ENCODE measurements at regions not wholly inside any gene's neighbourhood (a gene's known extent, or its start where the extent isn't known, plus 50 kb on each side); places are given as distances from the start of the nearest gene placed in this dataset.

DNA sequence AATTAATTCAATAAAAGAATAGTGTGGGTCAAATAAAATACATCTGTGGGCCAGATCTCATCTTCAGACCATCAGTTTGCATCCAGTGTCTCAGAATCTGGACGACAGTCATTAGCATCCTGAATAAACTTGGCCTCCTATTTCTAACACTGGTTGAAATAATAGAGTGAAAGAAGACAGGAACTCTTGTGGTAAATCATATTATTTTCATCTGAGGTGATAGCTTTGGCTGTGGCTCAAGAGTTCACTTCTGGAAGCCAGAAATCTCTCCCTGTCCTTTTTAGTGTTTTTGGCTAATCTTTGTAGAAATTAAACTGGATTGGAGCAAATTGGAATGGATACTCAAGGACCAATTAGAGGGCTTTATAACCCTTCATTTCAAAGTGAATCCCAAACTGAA, 63.4 kb upstream of the HMHB1 start:
- no peak overlapping the region for H3K4me3 ChIP-seq
- TF ChIP-seq, protein P1, sequence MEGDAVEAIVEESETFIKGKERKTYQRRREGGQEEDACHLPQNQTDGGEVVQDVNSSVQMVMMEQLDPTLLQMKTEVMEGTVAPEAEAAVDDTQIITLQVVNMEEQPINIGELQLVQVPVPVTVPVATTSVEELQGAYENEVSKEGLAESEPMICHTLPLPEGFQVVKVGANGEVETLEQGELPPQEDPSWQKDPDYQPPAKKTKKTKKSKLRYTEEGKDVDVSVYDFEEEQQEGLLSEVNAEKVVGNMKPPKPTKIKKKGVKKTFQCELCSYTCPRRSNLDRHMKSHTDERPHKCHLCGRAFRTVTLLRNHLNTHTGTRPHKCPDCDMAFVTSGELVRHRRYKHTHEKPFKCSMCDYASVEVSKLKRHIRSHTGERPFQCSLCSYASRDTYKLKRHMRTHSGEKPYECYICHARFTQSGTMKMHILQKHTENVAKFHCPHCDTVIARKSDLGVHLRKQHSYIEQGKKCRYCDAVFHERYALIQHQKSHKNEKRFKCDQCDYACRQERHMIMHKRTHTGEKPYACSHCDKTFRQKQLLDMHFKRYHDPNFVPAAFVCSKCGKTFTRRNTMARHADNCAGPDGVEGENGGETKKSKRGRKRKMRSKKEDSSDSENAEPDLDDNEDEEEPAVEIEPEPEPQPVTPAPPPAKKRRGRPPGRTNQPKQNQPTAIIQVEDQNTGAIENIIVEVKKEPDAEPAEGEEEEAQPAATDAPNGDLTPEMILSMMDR (IDR thresholded peaks at IDR 0.05) = no peak
- intact Hi-C loops (cut with DNase I, micrococcal nuclease) = no loop called here
- H3K9me3 ChIP-seq = no peaks in the 10 kb centered on the region
- ATAC-seq (no peak), DNase-seq (no peak)
- no peaks in the 10 kb centered on the region for H3K4me1 ChIP-seq (ENCODE audit: low read depth)
- H3K36me3 ChIP-seq (ENCODE audit: low read depth) = no peaks in the 10 kb centered on the region

DNA sequence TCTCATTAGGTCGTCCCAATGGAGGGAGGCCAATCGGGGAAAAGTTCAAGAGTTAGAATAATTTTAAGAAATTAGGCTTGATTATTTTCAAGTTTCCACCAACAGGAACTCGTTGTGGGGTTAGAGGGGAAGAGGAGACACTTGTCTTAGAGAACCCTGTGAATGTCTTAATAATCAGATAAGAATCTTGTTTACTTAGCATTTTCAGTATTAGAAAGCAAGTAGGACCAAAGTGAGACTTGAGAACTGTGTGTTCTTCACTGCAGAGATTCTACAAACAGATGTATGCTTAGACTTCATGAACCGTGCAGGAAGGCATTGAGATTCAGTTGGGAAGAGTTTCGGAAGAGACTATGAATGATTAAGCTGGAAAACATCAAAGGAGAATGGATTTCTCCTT, 69.0 kb upstream of the HMHB1 start:
- Histone ChIP-seq H3K9me3 (no peaks in the 10 kb centered on the region), H3K4me1 (ENCODE audit: low read depth) (no peaks in the 10 kb centered on the region), H3K36me3 (ENCODE audit: low read depth) (no peaks in the 10 kb centered on the region), H3K4me3 (no peak overlapping the region)
- TF ChIP-seq, protein P1 (IDR thresholded peaks at IDR 0.05) = no peak
- no peak for DNase-seq
- intact Hi-C loops (cut with DNase I, micrococcal nuclease) = no loop called here
- no peak for ATAC-seq

DNA sequence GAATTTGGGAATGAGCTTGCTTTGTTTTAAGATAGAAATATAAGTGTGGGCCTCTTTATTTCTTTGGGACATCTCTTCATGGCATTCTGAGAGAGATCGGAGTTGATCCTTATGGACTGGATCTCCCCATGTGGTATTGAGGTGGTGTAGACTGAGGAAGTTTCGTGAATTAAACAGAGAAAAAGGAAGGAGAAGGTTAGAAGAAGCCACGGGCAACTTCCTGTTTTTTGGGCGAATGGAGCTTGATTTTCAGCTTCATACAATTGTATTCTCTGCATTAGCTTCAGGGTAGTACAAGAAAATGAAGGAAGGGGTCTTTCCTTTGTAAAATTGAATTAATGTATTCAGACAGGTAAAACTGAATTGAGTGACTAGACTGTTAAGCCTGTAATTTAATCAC, 70.5 kb upstream of the HMHB1 start:
- DNase-seq (no peak), ATAC-seq (no peak)
- TF ChIP-seq, protein P1 (IDR thresholded peaks at IDR 0.05) = no peak
- no peak overlapping the region for H3K4me3 ChIP-seq
- H3K4me1 ChIP-seq (ENCODE audit: low read depth) = no peaks in the 10 kb centered on the region
- H3K36me3 ChIP-seq (ENCODE audit: low read depth) = no peaks in the 10 kb centered on the region
- no peaks in the 10 kb centered on the region for H3K9me3 ChIP-seq
- intact Hi-C loops (cut with DNase I, micrococcal nuclease) = no loop called here

DNA sequence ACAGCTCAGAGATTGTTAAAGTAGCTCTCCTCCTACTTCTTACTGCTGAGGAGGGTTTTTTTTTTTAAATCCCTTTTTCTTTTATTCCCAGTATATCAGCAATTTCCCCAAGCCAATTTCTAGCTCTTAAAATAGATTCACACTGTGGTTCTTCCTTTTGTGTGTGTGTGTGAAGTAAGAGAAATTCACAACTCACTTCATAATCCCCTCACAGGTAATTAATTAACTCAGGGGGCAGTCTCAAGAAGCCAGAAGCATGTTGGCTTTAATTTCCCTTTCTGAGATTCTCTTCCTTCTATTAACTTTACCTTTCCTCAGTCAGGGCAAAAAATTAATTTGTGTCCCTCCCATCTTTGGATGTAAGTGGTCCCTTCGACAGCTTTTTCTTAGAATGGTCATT, 71.0 kb upstream of the HMHB1 start:
- no peak for DNase-seq
- intact Hi-C loops (cut with DNase I, micrococcal nuclease) = no loop called here
- Histone ChIP-seq H3K4me1 (ENCODE audit: low read depth) (no peaks in the 10 kb centered on the region), H3K4me3 (no peak overlapping the region), H3K9me3 (no peaks in the 10 kb centered on the region), H3K36me3 (ENCODE audit: low read depth) (no peaks in the 10 kb centered on the region)
- TF ChIP-seq, protein P1 (IDR thresholded peaks at IDR 0.05) = no peak
- no peak for ATAC-seq

DNA sequence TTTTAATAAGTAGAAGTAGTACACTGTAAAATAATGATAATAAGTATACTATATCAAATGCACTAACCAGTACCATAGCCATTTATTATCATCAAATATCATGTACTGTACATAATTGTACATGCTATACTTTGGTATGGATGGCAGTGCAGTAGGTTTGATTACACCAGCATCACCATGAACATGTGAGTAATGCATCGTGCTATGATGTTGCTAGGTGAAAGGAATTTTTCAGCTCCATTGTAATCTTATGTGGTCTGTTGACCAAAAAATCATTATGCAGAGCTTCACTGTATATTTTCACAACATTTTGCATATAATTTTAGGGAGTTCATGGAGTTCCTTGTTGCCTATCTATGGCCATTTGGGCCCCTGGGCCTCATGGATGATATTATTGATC, 72.2 kb upstream of the HMHB1 start:
- no peak for ATAC-seq

More for the DNA sequence above, 72.2 kb upstream of the HMHB1 start:
- Histone ChIP-seq H3K4me3 (no peak overlapping the region), H3K36me3 (ENCODE audit: low read depth) (no peaks in the 10 kb centered on the region), H3K9me3 (no peaks in the 10 kb centered on the region), H3K4me1 (ENCODE audit: low read depth) (no peaks in the 10 kb centered on the region)
- DNase-seq = no peak
- intact Hi-C loops (cut with DNase I, micrococcal nuclease) = no loop called here
- TF ChIP-seq, protein P1 (IDR thresholded peaks at IDR 0.05) = no peak
